Common myeloid progenitor, CD34-positive (primary cell): ENCODE measurements at regions not wholly inside any gene's neighbourhood (a gene's known extent, or its start where the extent isn't known, plus 50 kb on each side); places are given as distances from the start of the nearest gene placed in this dataset.

Experiments used
- CTCF ChIA-PET: fragments of 350-600 bp; sonication (Branson Sonifier 250); formaldehyde crosslinking; loops from one replicate; lab custom pipeline; 2021; ENCODE audit warnings: antibody characterized with exemption; lab: Charles Lee
- POLR2A ChIA-PET: fragments of 350-600 bp; sonication (Branson Sonifier 250); formaldehyde crosslinking; loops from one replicate; lab custom pipeline; 2021; ENCODE audit warnings: antibody characterized with exemption; lab: Charles Lee
- DNase-seq, 3 donors: peaks; one replicate each; pipeline versions ENCODE4 v3.0.0 to v3.0.0-alpha.2; 2013
- H3K27ac ChIP-seq, 2 experiments: 1 replicate in 1 of 2; 2 replicates in 1 of 2; pipeline ENCODE4 v1.7.0; 2013; ENCODE audit warnings: inconsistent platforms in 2 of 2, low read length in 2 of 2, mild to moderate bottlenecking in 2 of 2, low read depth in 1 of 2, moderate library complexity in 1 of 2; ENCODE audit not compliant: severe bottlenecking in 2 of 2, insufficient read depth in 1 of 2, poor library complexity in 1 of 2
- H3K27me3 ChIP-seq, 5 experiments: replicated peaks in 2 of 5; 1 replicate in 3 of 5; 2 replicates in 2 of 5; pipeline versions ENCODE4 v1.6.1 to v1.7.0; 2013; ENCODE audit warnings: low read length in 4 of 5, mild to moderate bottlenecking in 2 of 5, moderate library complexity in 2 of 5, inconsistent platforms in 1 of 5; ENCODE audit not compliant: insufficient read depth in 5 of 5, control insufficient read depth in 4 of 5
- H3K36me3 ChIP-seq, 4 experiments: 1 replicate in 2 of 4; 2 replicates in 2 of 4; pipeline versions ENCODE4 v1.6.1 to v1.7.0; 2013; ENCODE audit warnings: low read length in 3 of 4, control low read depth in 1 of 4, mild to moderate bottlenecking in 1 of 4; ENCODE audit not compliant: control insufficient read depth in 4 of 4, insufficient read depth in 4 of 4
- H3K4me1 ChIP-seq, 4 experiments: 1 replicate in 3 of 4; 2 replicates in 1 of 4; pipeline versions ENCODE4 v1.6.1 to v1.7.1; 2013; ENCODE audit warnings: low read length in 3 of 4, mild to moderate bottlenecking in 3 of 4, control low read depth in 1 of 4, inconsistent platforms in 1 of 4, moderate library complexity in 1 of 4; ENCODE audit not compliant: control insufficient read depth in 4 of 4, insufficient read depth in 4 of 4; ENCODE audit errors: control extremely low read depth in 1 of 4
- H3K4me3 ChIP-seq, 7 experiments: 1 replicate in 4 of 7; 2 replicates in 3 of 7; pipeline versions ENCODE4 v1.5.1 to v1.7.0; 2013; ENCODE audit warnings: mild to moderate bottlenecking in 7 of 7, low read length in 6 of 7, moderate library complexity in 6 of 7, inconsistent platforms in 2 of 7, low read depth in 2 of 7, control low read depth in 1 of 7; ENCODE audit not compliant: insufficient read depth in 4 of 7, control insufficient read depth in 1 of 7; ENCODE audit errors: extremely low read depth in 1 of 7
- H3K9me3 ChIP-seq, 5 experiments: 1 replicate in 4 of 5; 2 replicates in 1 of 5; pipeline versions ENCODE4 v1.6.1 to v1.7.1; 2013; ENCODE audit warnings: low read length in 4 of 5, mild to moderate bottlenecking in 2 of 5, inconsistent platforms in 1 of 5, low read depth in 1 of 5, moderate library complexity in 1 of 5; ENCODE audit not compliant: control insufficient read depth in 4 of 5, insufficient read depth in 2 of 5; ENCODE audit errors: control extremely low read depth in 1 of 5
- WGBS: methylation state at CpG from one replicate; pipeline ENCODE4 v1.1.5; 2013; ENCODE audit not compliant: insufficient coverage; 5-methylcytosine and 5-hydroxymethylcytosine counted together

GRCh38 chr2:11016735-11017388 lies 105.1 kb downstream of the KCNF1 start:
- Histone ChIP-seq H3K4me3 (no peak overlapping the region), H3K4me1 (no peaks in the 10 kb centered on the region), H3K27me3 (peaks cover 0 to 42% (median 4%) of the 10 kb centered on the region in 5 experiments), H3K9me3 (peaks cover 0 to 15% (median 0%) of the 10 kb centered on the region in 5 experiments), H3K36me3 (no peaks in the 10 kb centered on the region), H3K27ac (no peak overlapping the region)
- ChIA-PET POLR2A (no interaction called here), CTCF (no interaction called here)
- 85% methylated on average over 7 of the region's 7 CpGs for WGBS
- no peak for DNase-seq

- no peak overlapping the region for H3K4me3 ChIP-seq
- H3K36me3 ChIP-seq, result no peaks in the 10 kb centered on the region
- ChIA-PET POLR2A (no interaction called here), CTCF (no interaction called here)
- H3K27me3 ChIP-seq, result peaks cover 0 to 42% (median 4%) of the 10 kb centered on the region in 5 experiments
- no peaks in the 10 kb centered on the region for H3K4me1 ChIP-seq
- H3K27ac ChIP-seq, result no peak overlapping the region
- 33% methylated on average over 3 of the region's 8 CpGs for WGBS
- no peak for DNase-seq
- peaks cover 0 to 9% (median 0%) of the 10 kb centered on the region in 5 experiments for H3K9me3 ChIP-seq
Measured at GRCh38 chr2:11017921-11018320, 106.2 kb downstream of the KCNF1 start.

GRCh38 chr2:11018651-11019185 lies 107.0 kb downstream of the KCNF1 start:
- Histone ChIP-seq H3K4me3 (no peak overlapping the region), H3K36me3 (no peaks in the 10 kb centered on the region), H3K9me3 (peaks cover 0 to 7% (median 0%) of the 10 kb centered on the region in 5 experiments), H3K4me1 (no peaks in the 10 kb centered on the region), H3K27ac (no peak overlapping the region), H3K27me3 (peaks cover 0 to 42% (median 4%) of the 10 kb centered on the region in 5 experiments)
- WGBS, result 81% methylated on average over 2 of the region's 3 CpGs
- ChIA-PET POLR2A (no interaction called here), CTCF (no interaction called here)
- no peak for DNase-seq

GRCh38 chr2:11019614-11020013 lies 107.9 kb downstream of the KCNF1 start:
- H3K27me3 ChIP-seq, result peaks cover 0 to 36% (median 4%) of the 10 kb centered on the region in 5 experiments
- H3K4me3 ChIP-seq, result no peak overlapping the region
- no CpG with 5 or more reads among the region's 2 CpGs for WGBS

GRCh38 chr2:11022064-11022463 lies 110.3 kb downstream of the KCNF1 start:
- peaks cover 0 to 24% (median 4%) of the 10 kb centered on the region in 5 experiments for H3K27me3 ChIP-seq
- H3K27ac ChIP-seq, result no peak overlapping the region
- no peaks in the 10 kb centered on the region for H3K4me1 ChIP-seq
- H3K4me3 ChIP-seq, result no peak overlapping the region
- no peak for DNase-seq
- 91% methylated on average over 6 of the region's 6 CpGs for WGBS
- H3K9me3 ChIP-seq, result peaks cover 0 to 7% (median 0%) of the 10 kb centered on the region in 5 experiments
- CTCF ChIA-PET, result interaction anchor here (0.8 kb wide), 1 partner anchor 9 kb away, joined by 3 read pairs; no protein-coding TSS in a partner anchor
- H3K36me3 ChIP-seq, result no peaks in the 10 kb centered on the region
- POLR2A ChIA-PET, result no interaction called here

More at GRCh38 chr2:11019614-11020013, 107.9 kb downstream of the KCNF1 start:
- H3K36me3 ChIP-seq, result no peaks in the 10 kb centered on the region
- ChIA-PET CTCF (no interaction called here), POLR2A (no interaction called here)
- H3K9me3 ChIP-seq, result peaks cover 0 to 7% (median 0%) of the 10 kb centered on the region in 5 experiments
- no peak for DNase-seq
- no peak overlapping the region for H3K27ac ChIP-seq
- H3K4me1 ChIP-seq, result no peaks in the 10 kb centered on the region

GRCh38 chr2:11022591-11023273 lies 111.0 kb downstream of the KCNF1 start:
- no peaks in the 10 kb centered on the region for H3K36me3 ChIP-seq
- CTCF ChIA-PET, result interaction anchor here (0.8 kb wide), 1 partner anchor 8 kb away, joined by 3 read pairs; no protein-coding TSS in a partner anchor

More at GRCh38 chr2:11022591-11023273, 111.0 kb downstream of the KCNF1 start:
- POLR2A ChIA-PET, result no interaction called here
- peaks cover 0 to 20% (median 4%) of the 10 kb centered on the region in 5 experiments for H3K27me3 ChIP-seq
- no peak overlapping the region for H3K27ac ChIP-seq
- no peak overlapping the region for H3K4me3 ChIP-seq
- 94% methylated on average over 11 of the region's 12 CpGs for WGBS
- DNase-seq, result no peak
- H3K9me3 ChIP-seq, result peaks cover 0 to 6% (median 0%) of the 10 kb centered on the region in 5 experiments
- H3K4me1 ChIP-seq, result no peaks in the 10 kb centered on the region
